ENCODE measurements at regions not wholly inside any gene's neighbourhood (a gene's known extent, or its start where the extent isn't known, plus 50 kb on each side); places are given as distances from the start of the nearest gene placed in this dataset.
"Not testable (repeated sequence)": the region's sequence is repeated elsewhere in the genome, so short reads cannot be mapped to it uniquely, and the experiment has no call there.

GRCh38 chr2:51263951-51264350, 232.0 kb upstream of the NRXN1 start:
- DNase-seq (ENCODE audit: low read depth in 4 of 6, low spot score in 6 of 6) = no peak
- no CpG with 5 or more reads among the region's 3 CpGs for WGBS (ENCODE audit: insufficient coverage)
- H3K27ac ChIP-seq (ENCODE audit: low read depth, low read length) = no peak overlapping the region
- no peaks in the 10 kb centered on the region for H3K27me3 ChIP-seq (ENCODE audit: control insufficient read depth, insufficient read depth, low read length)
- no peak overlapping the region for H3K4me3 ChIP-seq (ENCODE audit: low read depth, low read length)
- no peaks in the 10 kb centered on the region for H3K4me1 ChIP-seq (ENCODE audit: control insufficient read depth, insufficient read depth, low read length)
- no peaks in the 10 kb centered on the region for H3K9me3 ChIP-seq (ENCODE audit: control insufficient read depth, insufficient read depth, low read length)
- H3K36me3 ChIP-seq (ENCODE audit: control insufficient read depth, insufficient read depth, low read length) = no peaks in the 10 kb centered on the region

- H3K27ac ChIP-seq (ENCODE audit: low read depth, low read length); H3K9me3 ChIP-seq (ENCODE audit: control insufficient read depth, insufficient read depth, low read length); H3K36me3 ChIP-seq (ENCODE audit: control insufficient read depth, insufficient read depth, low read length); DNase-seq (ENCODE audit: low read depth in 4 of 6, low spot score in 6 of 6); H3K4me3 ChIP-seq (ENCODE audit: low read depth, low read length); H3K4me1 ChIP-seq (ENCODE audit: control insufficient read depth, insufficient read depth, low read length); H3K27me3 ChIP-seq (ENCODE audit: control insufficient read depth, insufficient read depth, low read length): not testable (repeated sequence)
- 91% methylated on average over 1 of the region's 2 CpGs for WGBS (ENCODE audit: insufficient coverage)
Observed at GRCh38 chr2:51263101-51263500, 231.2 kb upstream of the NRXN1 start.

GRCh38 chr2:51258301-51258700, 226.4 kb upstream of the NRXN1 start:
- Histone ChIP-seq H3K4me1 (ENCODE audit: control insufficient read depth, insufficient read depth, low read length) (no peaks in the 10 kb centered on the region), H3K27me3 (ENCODE audit: control insufficient read depth, insufficient read depth, low read length) (no peaks in the 10 kb centered on the region), H3K9me3 (ENCODE audit: control insufficient read depth, insufficient read depth, low read length) (peaks cover 3% of the 10 kb centered on the region), H3K4me3 (ENCODE audit: low read depth, low read length) (no peak overlapping the region), H3K27ac (ENCODE audit: low read depth, low read length) (no peak overlapping the region), H3K36me3 (ENCODE audit: control insufficient read depth, insufficient read depth, low read length) (no peaks in the 10 kb centered on the region)
- no peak for DNase-seq (ENCODE audit: low read depth in 4 of 6, low spot score in 6 of 6)
- WGBS (ENCODE audit: insufficient coverage) = no CpG with 5 or more reads among the region's 5 CpGs

GRCh38 chr2:51256736-51257135, 224.8 kb upstream of the NRXN1 start:
- no peaks in the 10 kb centered on the region for H3K36me3 ChIP-seq (ENCODE audit: control insufficient read depth, insufficient read depth, low read length)
- no peak overlapping the region for H3K4me3 ChIP-seq (ENCODE audit: low read depth, low read length)
- H3K27ac ChIP-seq (ENCODE audit: low read depth, low read length) = no peak overlapping the region
- H3K4me1 ChIP-seq (ENCODE audit: control insufficient read depth, insufficient read depth, low read length) = no peaks in the 10 kb centered on the region
- WGBS (ENCODE audit: insufficient coverage) = no CpG with 5 or more reads among the region's 5 CpGs
- DNase-seq (ENCODE audit: low read depth in 4 of 6, low spot score in 6 of 6) = no peak
- no peaks in the 10 kb centered on the region for H3K27me3 ChIP-seq (ENCODE audit: control insufficient read depth, insufficient read depth, low read length)
- peaks cover 3% of the 10 kb centered on the region for H3K9me3 ChIP-seq (ENCODE audit: control insufficient read depth, insufficient read depth, low read length)

GRCh38 chr2:51251356-51251755, 219.4 kb upstream of the NRXN1 start:
- Histone ChIP-seq H3K36me3 (ENCODE audit: control insufficient read depth, insufficient read depth, low read length) (no peaks in the 10 kb centered on the region), H3K4me3 (ENCODE audit: low read depth, low read length) (no peak overlapping the region), H3K27ac (ENCODE audit: low read depth, low read length) (no peak overlapping the region), H3K9me3 (ENCODE audit: control insufficient read depth, insufficient read depth, low read length) (peaks cover 3% of the 10 kb centered on the region), H3K4me1 (ENCODE audit: control insufficient read depth, insufficient read depth, low read length) (no peaks in the 10 kb centered on the region), H3K27me3 (ENCODE audit: control insufficient read depth, insufficient read depth, low read length) (no peaks in the 10 kb centered on the region)
- 100% methylated on average over 1 of the region's 2 CpGs for WGBS (ENCODE audit: insufficient coverage)
- no peak for DNase-seq (ENCODE audit: low read depth in 4 of 6, low spot score in 6 of 6)

- no peak overlapping the region for H3K4me3 ChIP-seq (ENCODE audit: low read depth, low read length)
- no peaks in the 10 kb centered on the region for H3K4me1 ChIP-seq (ENCODE audit: control insufficient read depth, insufficient read depth, low read length)
- H3K36me3 ChIP-seq (ENCODE audit: control insufficient read depth, insufficient read depth, low read length) = no peaks in the 10 kb centered on the region
- no peak for DNase-seq (ENCODE audit: low read depth in 4 of 6, low spot score in 6 of 6)
- no peaks in the 10 kb centered on the region for H3K27me3 ChIP-seq (ENCODE audit: control insufficient read depth, insufficient read depth, low read length)
- no peak overlapping the region for H3K27ac ChIP-seq (ENCODE audit: low read depth, low read length)
- 100% methylated on average over 1 of the region's 7 CpGs for WGBS (ENCODE audit: insufficient coverage)
- no peaks in the 10 kb centered on the region for H3K9me3 ChIP-seq (ENCODE audit: control insufficient read depth, insufficient read depth, low read length)
Observed at GRCh38 chr2:51247252-51247805, 215.4 kb upstream of the NRXN1 start.

GRCh38 chr2:51243892-51244535, 212.1 kb upstream of the NRXN1 start:
- no peak overlapping the region for H3K27ac ChIP-seq (ENCODE audit: low read depth, low read length)
- H3K27me3 ChIP-seq (ENCODE audit: control insufficient read depth, insufficient read depth, low read length) = no peaks in the 10 kb centered on the region
- DNase-seq (ENCODE audit: low read depth in 4 of 6, low spot score in 6 of 6) = peak in 1 of 6 donors; percentile 4
- H3K4me1 ChIP-seq (ENCODE audit: control insufficient read depth, insufficient read depth, low read length) = no peaks in the 10 kb centered on the region
- H3K36me3 ChIP-seq (ENCODE audit: control insufficient read depth, insufficient read depth, low read length) = no peaks in the 10 kb centered on the region
- no peak overlapping the region for H3K4me3 ChIP-seq (ENCODE audit: low read depth, low read length)
- H3K9me3 ChIP-seq (ENCODE audit: control insufficient read depth, insufficient read depth, low read length) = no peaks in the 10 kb centered on the region

- Histone ChIP-seq H3K27ac (ENCODE audit: low read depth, low read length) (no peak overlapping the region), H3K4me1 (ENCODE audit: control insufficient read depth, insufficient read depth, low read length) (no peaks in the 10 kb centered on the region), H3K9me3 (ENCODE audit: control insufficient read depth, insufficient read depth, low read length) (no peaks in the 10 kb centered on the region), H3K27me3 (ENCODE audit: control insufficient read depth, insufficient read depth, low read length) (no peaks in the 10 kb centered on the region), H3K36me3 (ENCODE audit: control insufficient read depth, insufficient read depth, low read length) (no peaks in the 10 kb centered on the region), H3K4me3 (ENCODE audit: low read depth, low read length) (no peak overlapping the region)
- no peak for DNase-seq (ENCODE audit: low read depth in 4 of 6, low spot score in 6 of 6)
Observed at GRCh38 chr2:51237626-51238271, 205.8 kb upstream of the NRXN1 start.

- Histone ChIP-seq H3K4me3 (ENCODE audit: low read depth, low read length) (no peak overlapping the region), H3K9me3 (ENCODE audit: control insufficient read depth, insufficient read depth, low read length) (no peaks in the 10 kb centered on the region), H3K36me3 (ENCODE audit: control insufficient read depth, insufficient read depth, low read length) (no peaks in the 10 kb centered on the region), H3K27me3 (ENCODE audit: control insufficient read depth, insufficient read depth, low read length) (no peaks in the 10 kb centered on the region), H3K4me1 (ENCODE audit: control insufficient read depth, insufficient read depth, low read length) (no peaks in the 10 kb centered on the region), H3K27ac (ENCODE audit: low read depth, low read length) (no peak overlapping the region)
- WGBS (ENCODE audit: insufficient coverage) = no CpG with 5 or more reads among the region's 1 CpG
- DNase-seq (ENCODE audit: low read depth in 4 of 6, low spot score in 6 of 6) = peak in 1 of 6 donors; percentile 11
Observed at GRCh38 chr2:51232027-51232426, 200.1 kb upstream of the NRXN1 start.

GRCh38 chr2:51231071-51231470, 199.1 kb upstream of the NRXN1 start:
- Histone ChIP-seq H3K9me3 (ENCODE audit: control insufficient read depth, insufficient read depth, low read length) (no peaks in the 10 kb centered on the region), H3K4me1 (ENCODE audit: control insufficient read depth, insufficient read depth, low read length) (no peaks in the 10 kb centered on the region), H3K4me3 (ENCODE audit: low read depth, low read length) (no peak overlapping the region), H3K36me3 (ENCODE audit: control insufficient read depth, insufficient read depth, low read length) (no peaks in the 10 kb centered on the region), H3K27me3 (ENCODE audit: control insufficient read depth, insufficient read depth, low read length) (no peaks in the 10 kb centered on the region), H3K27ac (ENCODE audit: low read depth, low read length) (no peak overlapping the region)
- no CpG with 5 or more reads among the region's 2 CpGs for WGBS (ENCODE audit: insufficient coverage)
- peak in 1 of 6 donors; percentile 64 for DNase-seq (ENCODE audit: low read depth in 4 of 6, low spot score in 6 of 6)
